ENCODE measurements at regions not wholly inside any gene's neighbourhood (a gene's known extent, or its start where the extent isn't known, plus 50 kb on each side); places are given as distances from the start of the nearest gene placed in this dataset.

DNA sequence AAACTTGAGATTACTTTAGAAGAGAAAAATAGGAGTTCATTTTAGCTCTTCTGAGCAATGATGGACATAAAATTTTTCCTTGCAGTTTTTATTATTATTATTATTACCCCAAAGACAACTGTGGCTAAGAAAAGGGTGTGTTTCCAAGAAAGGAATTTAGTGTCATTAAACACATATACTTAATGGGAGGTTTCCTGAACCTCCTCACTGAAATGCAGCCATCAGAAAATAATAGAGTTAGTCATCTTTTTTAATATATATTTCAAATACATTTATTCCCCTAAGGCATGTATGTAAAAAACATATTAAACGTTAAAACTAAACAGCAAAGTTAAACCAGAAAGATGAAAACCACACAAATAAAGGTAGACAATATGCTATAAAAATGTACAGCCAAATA lies 66.8 kb downstream of the CRPPA start:
- no peak for TF ChIP-seq CTCF (IDR thresholded peaks at IDR 0.05; ENCODE audit: low read depth, low read length)
- Histone ChIP-seq H3K4me3 (ENCODE audit: low read depth, low read length) (no peak overlapping the region), H3K27ac (ENCODE audit: low read depth, low read length) (no peak overlapping the region), H3K9me3 (ENCODE audit: control insufficient read depth, insufficient read depth, low read length) (no peaks in the 10 kb centered on the region), H3K27me3 (ENCODE audit: control insufficient read depth, insufficient read depth, low read length) (no peaks in the 10 kb centered on the region)
- DNase-seq (ENCODE audit: low read depth, low spot score) = no peak
- ChIA-PET POLR2A (no interaction called here), CTCF (no interaction called here)

GRCh38 chr7:16353226-16353625 lies 68.1 kb downstream of the CRPPA start:
- Histone ChIP-seq H3K9me3 (ENCODE audit: control insufficient read depth, insufficient read depth, low read length) (no peaks in the 10 kb centered on the region), H3K27me3 (ENCODE audit: control insufficient read depth, insufficient read depth, low read length) (no peaks in the 10 kb centered on the region), H3K4me3 (ENCODE audit: low read depth, low read length) (no peak overlapping the region), H3K27ac (ENCODE audit: low read depth, low read length) (no peak overlapping the region)
- POLR2A ChIA-PET = no interaction called here
- CTCF ChIA-PET = no interaction called here
- DNase-seq (ENCODE audit: low read depth, low spot score) = no peak
- no peak for TF ChIP-seq CTCF (IDR thresholded peaks at IDR 0.05; ENCODE audit: low read depth, low read length)

GRCh38 chr7:16350634-16351033 lies 70.7 kb downstream of the CRPPA start:
- CTCF ChIA-PET = no interaction called here
- DNase-seq (ENCODE audit: low read depth, low spot score) = no peak
- POLR2A ChIA-PET = no interaction called here
- no peak for TF ChIP-seq CTCF (IDR thresholded peaks at IDR 0.05; ENCODE audit: low read depth, low read length)
- H3K27ac ChIP-seq (ENCODE audit: low read depth, low read length) = no peak overlapping the region
- no peak overlapping the region for H3K4me3 ChIP-seq (ENCODE audit: low read depth, low read length)
- no peaks in the 10 kb centered on the region for H3K9me3 ChIP-seq (ENCODE audit: control insufficient read depth, insufficient read depth, low read length)
- H3K27me3 ChIP-seq (ENCODE audit: control insufficient read depth, insufficient read depth, low read length) = no peaks in the 10 kb centered on the region

DNA sequence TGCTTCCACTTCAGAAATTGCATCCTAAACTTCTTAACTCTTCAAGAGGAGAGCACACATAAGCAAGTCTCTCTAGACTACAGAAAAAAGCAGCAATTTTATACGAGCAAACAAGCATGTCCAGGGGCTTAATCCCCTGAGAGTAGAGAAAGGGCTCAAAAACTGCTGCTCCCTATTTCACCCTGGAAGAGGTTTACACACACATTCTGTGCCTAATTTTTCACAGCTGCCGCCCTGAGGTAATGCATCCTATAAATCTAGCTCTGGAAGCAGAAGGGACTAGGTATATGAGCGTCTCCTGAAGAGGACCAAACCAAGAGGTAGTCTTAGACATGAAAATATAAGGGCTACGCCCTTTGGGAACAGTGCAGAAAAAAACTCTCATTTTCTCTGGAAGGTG lies 73.1 kb downstream of the CRPPA start:
- DNase-seq (ENCODE audit: low read depth, low spot score) = no peak
- POLR2A ChIA-PET = interaction anchor here (1.2 kb wide), 1 partner anchor 72 kb away, joined by 4 read pairs; no protein-coding TSS in a partner anchor

GRCh38 chr7:16347827-16348192 lies 73.5 kb downstream of the CRPPA start:
- no peak for DNase-seq (ENCODE audit: low read depth, low spot score)
- no peak overlapping the region for H3K4me3 ChIP-seq (ENCODE audit: low read depth, low read length)
- ChIA-PET POLR2A (interaction anchor here (1.2 kb wide), 1 partner anchor 73 kb away, joined by 4 read pairs; no protein-coding TSS in a partner anchor), CTCF (interaction anchor here (1.9 kb wide), 1 partner anchor 217 kb away, joined by 5 read pairs; no protein-coding TSS in a partner anchor)
- H3K27me3 ChIP-seq (ENCODE audit: control insufficient read depth, insufficient read depth, low read length) = no peaks in the 10 kb centered on the region
- no peaks in the 10 kb centered on the region for H3K9me3 ChIP-seq (ENCODE audit: control insufficient read depth, insufficient read depth, low read length)
- TF ChIP-seq CTCF (IDR thresholded peaks at IDR 0.05; ENCODE audit: low read depth, low read length) = no peak
- H3K27ac ChIP-seq (ENCODE audit: low read depth, low read length) = no peak overlapping the region

More for the DNA sequence above, 73.1 kb downstream of the CRPPA start:
- Histone ChIP-seq H3K27ac (ENCODE audit: low read depth, low read length) (no peak overlapping the region), H3K27me3 (ENCODE audit: control insufficient read depth, insufficient read depth, low read length) (no peaks in the 10 kb centered on the region), H3K9me3 (ENCODE audit: control insufficient read depth, insufficient read depth, low read length) (no peaks in the 10 kb centered on the region), H3K4me3 (ENCODE audit: low read depth, low read length) (no peak overlapping the region)
- no peak for TF ChIP-seq CTCF (IDR thresholded peaks at IDR 0.05; ENCODE audit: low read depth, low read length)
- CTCF ChIA-PET = interaction anchor here (1.9 kb wide), 1 partner anchor 216 kb away, joined by 5 read pairs; no protein-coding TSS in a partner anchor

Data from AG04450 (cell line).